GM23248 (cell line): ENCODE measurements at regions not wholly inside any gene's neighbourhood (a gene's known extent, or its start where the extent isn't known, plus 50 kb on each side); places are given as distances from the start of the nearest gene placed in this dataset.

Experiments used
- EZH2 ChIP-seq: fragments of 200-600 bp; sonication (generic); IDR thresholded peaks from 2 replicates; pipeline ENCODE4 v1.6.1; 2018; ENCODE audit warnings: antibody characterized with exemption, mild to moderate bottlenecking; ENCODE audit not compliant: insufficient read depth, poor library complexity, severe bottlenecking
- EZH2phosphoT487 ChIP-seq: fragments of 200-600 bp; sonication (generic); IDR thresholded peaks from 2 replicates; pipeline ENCODE4 v1.6.1; 2018; ENCODE audit warnings: antibody characterized with exemption, moderate library complexity, mild to moderate bottlenecking, low read depth; ENCODE audit not compliant: insufficient read depth

DNA sequence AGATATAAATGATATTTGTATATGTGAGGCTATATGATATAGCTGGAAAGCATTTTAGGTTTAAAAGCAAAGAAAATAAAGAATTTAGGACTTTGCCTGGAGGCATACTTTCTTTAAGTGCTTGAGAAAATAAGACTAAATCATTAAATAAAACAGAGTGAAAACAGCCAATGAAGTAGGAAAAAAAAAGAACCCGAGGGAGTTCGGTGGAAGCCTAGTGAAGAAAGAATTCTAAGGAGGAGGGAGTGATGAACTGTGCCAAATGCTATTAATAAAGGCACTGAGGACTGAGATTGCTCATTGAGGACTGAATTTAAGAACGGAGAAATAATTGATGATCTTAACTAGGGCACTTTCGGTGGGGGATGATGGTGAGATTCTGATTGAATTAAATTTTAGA, 573.5 kb downstream of the DSC3 start:
- TF ChIP-seq EZH2 (no peak), EZH2phosphoT487 (no peak)
